ENCODE measurements at regions not wholly inside any gene's neighbourhood (a gene's known extent, or its start where the extent isn't known, plus 50 kb on each side); places are given as distances from the start of the nearest gene placed in this dataset.
"Not testable (repeated sequence)": the region's sequence is repeated elsewhere in the genome, so short reads cannot be mapped to it uniquely, and the experiment has no call there.

DNA sequence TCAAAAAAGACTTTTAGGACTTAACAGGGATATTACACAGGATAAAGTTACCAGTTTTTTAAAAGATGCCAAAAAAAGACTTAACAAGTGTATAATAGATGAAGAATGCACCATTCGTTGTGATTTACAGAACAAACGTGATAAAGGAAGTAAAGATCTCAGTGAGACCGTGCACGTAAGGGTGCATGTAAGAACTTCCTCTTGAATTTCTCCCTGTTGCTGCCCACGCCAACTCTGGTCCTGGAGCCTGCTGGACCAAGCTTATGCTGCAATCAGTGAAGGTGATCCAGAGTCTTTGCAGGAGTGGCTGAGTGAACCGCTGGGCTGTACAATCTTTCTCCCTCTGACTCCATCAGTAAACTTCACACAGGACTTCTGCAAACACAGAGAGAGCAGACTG is 593.7 kb downstream of the TMEM121 start:
- Histone ChIP-seq H3K27me3 (ENCODE audit: insufficient read depth, poor library complexity, severe bottlenecking) (no peaks in the 10 kb centered on the region), H3K27ac (replicated peaks) (no peak overlapping the region), H3K4me3 (replicated peaks; ENCODE audit: insufficient read depth, low read length) (no peak overlapping the region)
- no peak for DNase-seq (ENCODE audit: low read depth in 1 of 2, low spot score in 1 of 2)
- TF ChIP-seq, protein P1, sequence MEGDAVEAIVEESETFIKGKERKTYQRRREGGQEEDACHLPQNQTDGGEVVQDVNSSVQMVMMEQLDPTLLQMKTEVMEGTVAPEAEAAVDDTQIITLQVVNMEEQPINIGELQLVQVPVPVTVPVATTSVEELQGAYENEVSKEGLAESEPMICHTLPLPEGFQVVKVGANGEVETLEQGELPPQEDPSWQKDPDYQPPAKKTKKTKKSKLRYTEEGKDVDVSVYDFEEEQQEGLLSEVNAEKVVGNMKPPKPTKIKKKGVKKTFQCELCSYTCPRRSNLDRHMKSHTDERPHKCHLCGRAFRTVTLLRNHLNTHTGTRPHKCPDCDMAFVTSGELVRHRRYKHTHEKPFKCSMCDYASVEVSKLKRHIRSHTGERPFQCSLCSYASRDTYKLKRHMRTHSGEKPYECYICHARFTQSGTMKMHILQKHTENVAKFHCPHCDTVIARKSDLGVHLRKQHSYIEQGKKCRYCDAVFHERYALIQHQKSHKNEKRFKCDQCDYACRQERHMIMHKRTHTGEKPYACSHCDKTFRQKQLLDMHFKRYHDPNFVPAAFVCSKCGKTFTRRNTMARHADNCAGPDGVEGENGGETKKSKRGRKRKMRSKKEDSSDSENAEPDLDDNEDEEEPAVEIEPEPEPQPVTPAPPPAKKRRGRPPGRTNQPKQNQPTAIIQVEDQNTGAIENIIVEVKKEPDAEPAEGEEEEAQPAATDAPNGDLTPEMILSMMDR (IDR thresholded peaks at IDR 0.05; ENCODE audit: insufficient read depth, low read length), result no peak
- TF ChIP-seq SPI1 (IDR thresholded peaks at IDR 0.05; ENCODE audit: borderline replicate concordance, low read depth) (no peak), POLR2AphosphoS5 (IDR thresholded peaks at IDR 0.05; ENCODE audit: low read depth) (no peak), GABPA (IDR thresholded peaks at IDR 0.05; ENCODE audit: low read depth) (no peak)
- TF ChIP-seq, protein P2, sequence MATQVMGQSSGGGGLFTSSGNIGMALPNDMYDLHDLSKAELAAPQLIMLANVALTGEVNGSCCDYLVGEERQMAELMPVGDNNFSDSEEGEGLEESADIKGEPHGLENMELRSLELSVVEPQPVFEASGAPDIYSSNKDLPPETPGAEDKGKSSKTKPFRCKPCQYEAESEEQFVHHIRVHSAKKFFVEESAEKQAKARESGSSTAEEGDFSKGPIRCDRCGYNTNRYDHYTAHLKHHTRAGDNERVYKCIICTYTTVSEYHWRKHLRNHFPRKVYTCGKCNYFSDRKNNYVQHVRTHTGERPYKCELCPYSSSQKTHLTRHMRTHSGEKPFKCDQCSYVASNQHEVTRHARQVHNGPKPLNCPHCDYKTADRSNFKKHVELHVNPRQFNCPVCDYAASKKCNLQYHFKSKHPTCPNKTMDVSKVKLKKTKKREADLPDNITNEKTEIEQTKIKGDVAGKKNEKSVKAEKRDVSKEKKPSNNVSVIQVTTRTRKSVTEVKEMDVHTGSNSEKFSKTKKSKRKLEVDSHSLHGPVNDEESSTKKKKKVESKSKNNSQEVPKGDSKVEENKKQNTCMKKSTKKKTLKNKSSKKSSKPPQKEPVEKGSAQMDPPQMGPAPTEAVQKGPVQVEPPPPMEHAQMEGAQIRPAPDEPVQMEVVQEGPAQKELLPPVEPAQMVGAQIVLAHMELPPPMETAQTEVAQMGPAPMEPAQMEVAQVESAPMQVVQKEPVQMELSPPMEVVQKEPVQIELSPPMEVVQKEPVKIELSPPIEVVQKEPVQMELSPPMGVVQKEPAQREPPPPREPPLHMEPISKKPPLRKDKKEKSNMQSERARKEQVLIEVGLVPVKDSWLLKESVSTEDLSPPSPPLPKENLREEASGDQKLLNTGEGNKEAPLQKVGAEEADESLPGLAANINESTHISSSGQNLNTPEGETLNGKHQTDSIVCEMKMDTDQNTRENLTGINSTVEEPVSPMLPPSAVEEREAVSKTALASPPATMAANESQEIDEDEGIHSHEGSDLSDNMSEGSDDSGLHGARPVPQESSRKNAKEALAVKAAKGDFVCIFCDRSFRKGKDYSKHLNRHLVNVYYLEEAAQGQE (IDR thresholded peaks at IDR 0.05; ENCODE audit: insufficient replicate concordance, low read depth), result no peak

DNA sequence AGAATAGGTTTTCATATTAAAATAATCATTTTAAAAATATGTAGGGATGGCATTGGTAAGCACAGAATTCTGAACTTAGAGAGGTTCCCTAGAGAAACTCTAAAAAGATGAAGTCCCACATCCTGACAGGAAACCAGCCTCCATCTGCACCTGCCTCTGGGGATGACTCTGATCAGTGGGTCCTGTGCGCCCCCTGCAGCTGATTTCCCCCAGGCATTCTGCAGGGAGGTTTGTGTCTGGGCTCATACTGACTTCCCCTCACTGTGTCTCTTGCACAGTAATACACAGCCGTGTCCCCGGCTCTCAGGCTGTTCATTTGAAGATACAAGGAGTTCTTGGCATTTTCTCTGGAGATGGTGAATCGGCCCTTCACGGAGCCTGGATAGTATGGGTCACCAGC is 602.9 kb downstream of the TMEM121 start:
- Histone ChIP-seq H3K27me3 (ENCODE audit: insufficient read depth, poor library complexity, severe bottlenecking) (no peaks in the 10 kb centered on the region), H3K4me3 (replicated peaks; ENCODE audit: insufficient read depth, low read length) (no peak overlapping the region), H3K27ac (replicated peaks) (no peak overlapping the region)
- DNase-seq (ENCODE audit: low read depth in 1 of 2, low spot score in 1 of 2), result peak in 1 of 2 experiments; percentile 14
- TF ChIP-seq SPI1 (IDR thresholded peaks at IDR 0.05; ENCODE audit: borderline replicate concordance, low read depth), result no peak; the same call in 1 of the 2 replicates
- TF ChIP-seq, protein P1 (IDR thresholded peaks at IDR 0.05; ENCODE audit: insufficient read depth, low read length), result no peak
- no peak for TF ChIP-seq POLR2AphosphoS5 (IDR thresholded peaks at IDR 0.05; ENCODE audit: low read depth)
- TF ChIP-seq, protein P2 (IDR thresholded peaks at IDR 0.05; ENCODE audit: insufficient replicate concordance, low read depth), result no peak
- TF ChIP-seq GABPA (IDR thresholded peaks at IDR 0.05; ENCODE audit: low read depth), result no peak

DNA sequence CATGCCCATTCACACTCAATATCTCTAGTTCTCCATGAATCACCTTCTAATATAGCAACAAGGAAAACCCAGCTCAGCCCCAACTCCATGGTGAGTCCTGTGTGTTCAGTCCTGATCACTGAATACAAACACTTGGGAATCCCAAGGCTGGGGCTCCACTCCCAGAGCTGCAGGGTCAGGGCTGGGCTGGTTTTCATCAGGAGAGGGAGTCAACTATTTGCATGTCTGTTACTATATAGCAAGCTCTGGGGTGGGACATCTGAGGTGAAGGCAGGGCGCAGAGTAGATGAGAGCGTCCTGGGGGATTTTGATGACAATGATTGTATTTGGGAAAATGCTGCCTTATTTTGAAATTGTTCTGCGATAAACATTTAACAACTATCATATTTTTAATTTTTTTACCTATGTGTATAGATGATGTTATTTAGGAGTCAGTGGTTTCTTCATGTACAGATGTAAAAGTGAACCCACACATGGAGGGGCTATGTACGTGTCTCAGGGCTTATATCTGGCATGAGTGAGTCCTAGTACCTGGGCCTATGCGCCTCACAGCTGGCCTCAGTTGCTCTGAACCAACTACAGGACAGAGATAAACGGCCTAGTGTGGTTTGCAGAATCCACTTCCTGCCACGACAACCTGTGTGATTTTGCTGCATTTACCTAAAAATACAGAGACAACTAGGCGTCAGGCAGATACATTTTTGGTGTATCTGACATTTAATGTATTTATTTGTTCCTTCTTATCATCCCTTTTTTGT is 603.7 kb downstream of the TMEM121 start:
- DNase-seq (ENCODE audit: low read depth in 1 of 2, low spot score in 1 of 2); H3K27me3 ChIP-seq (ENCODE audit: insufficient read depth, poor library complexity, severe bottlenecking); H3K27ac ChIP-seq (replicated peaks); H3K4me3 ChIP-seq (replicated peaks; ENCODE audit: insufficient read depth, low read length): not testable (repeated sequence)

DNA sequence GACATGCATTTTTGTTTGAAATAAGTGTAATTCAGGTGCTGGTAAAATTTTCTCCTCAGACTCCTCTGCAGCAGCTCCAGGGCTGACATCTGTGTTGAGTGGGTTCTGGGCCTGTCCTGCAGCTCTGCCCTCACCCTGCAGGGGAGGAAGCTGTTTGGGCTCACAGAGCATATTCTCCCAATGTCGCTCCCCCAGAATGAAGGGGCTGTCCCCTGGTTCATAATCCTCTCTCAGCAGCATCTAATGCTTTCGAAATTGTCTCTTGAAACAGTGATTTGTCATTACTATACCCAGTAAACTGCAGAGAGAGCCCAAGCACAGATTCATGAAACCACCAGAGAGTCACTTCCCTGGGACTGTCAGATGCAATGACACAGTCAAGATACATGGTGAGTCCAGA is 606.7 kb downstream of the TMEM121 start:
- not testable (repeated sequence) for H3K27ac ChIP-seq (replicated peaks); H3K27me3 ChIP-seq (ENCODE audit: insufficient read depth, poor library complexity, severe bottlenecking); H3K4me3 ChIP-seq (replicated peaks; ENCODE audit: insufficient read depth, low read length); DNase-seq (ENCODE audit: low read depth in 1 of 2, low spot score in 1 of 2)

DNA sequence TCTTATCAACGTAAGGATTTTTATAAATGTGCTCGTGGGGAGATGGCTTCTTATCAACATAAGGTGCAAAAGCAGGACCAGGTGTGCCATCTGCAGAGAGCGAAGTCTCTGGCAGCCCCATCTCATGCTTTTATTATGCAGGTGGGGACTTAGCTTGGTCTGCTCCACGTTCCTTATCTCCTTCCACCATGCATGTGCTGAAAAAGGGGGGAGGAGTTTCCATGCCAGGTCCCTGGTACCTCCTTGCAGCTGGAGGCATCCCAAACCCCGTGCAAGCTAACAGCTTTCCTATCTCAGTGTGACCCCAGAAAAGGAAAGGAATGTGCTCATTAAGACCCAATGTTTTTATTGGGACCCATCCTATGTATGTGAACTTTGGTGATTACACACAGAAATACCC is 608.5 kb downstream of the TMEM121 start:
- Histone ChIP-seq H3K27ac (replicated peaks) (no peak overlapping the region), H3K4me3 (replicated peaks; ENCODE audit: insufficient read depth, low read length) (no peak overlapping the region), H3K27me3 (ENCODE audit: insufficient read depth, poor library complexity, severe bottlenecking) (no peaks in the 10 kb centered on the region)
- TF ChIP-seq POLR2AphosphoS5 (IDR thresholded peaks at IDR 0.05; ENCODE audit: low read depth), result no peak
- no peak for TF ChIP-seq GABPA (IDR thresholded peaks at IDR 0.05; ENCODE audit: low read depth)
- TF ChIP-seq, protein P1 (IDR thresholded peaks at IDR 0.05; ENCODE audit: insufficient read depth, low read length), result no peak
- TF ChIP-seq SPI1 (IDR thresholded peaks at IDR 0.05; ENCODE audit: borderline replicate concordance, low read depth), result no peak
- TF ChIP-seq, protein P2 (IDR thresholded peaks at IDR 0.05; ENCODE audit: insufficient replicate concordance, low read depth), result no peak
- no peak for DNase-seq (ENCODE audit: low read depth in 1 of 2, low spot score in 1 of 2)
